HEK293 (cell line): ENCODE measurements at regions not wholly inside any gene's neighbourhood (a gene's known extent, or its start where the extent isn't known, plus 50 kb on each side); places are given as distances from the start of the nearest gene placed in this dataset.

Experiments used
- GLIS2 ChIP-seq: fragments of 450-650 bp; formaldehyde crosslinking; IDR thresholded peaks from 2 replicates; pipeline ENCODE4 v1.5.1; 2016; ENCODE audit warnings: missing biosample characterization, missing genetic modification characterization
- SP2 ChIP-seq: fragments of 450-650 bp; formaldehyde crosslinking; IDR thresholded peaks from 2 replicates; pipeline ENCODE4 v1.5.1; 2016; ENCODE audit warnings: missing biosample characterization, missing genetic modification characterization
- SP7 ChIP-seq: fragments of 450-650 bp; formaldehyde crosslinking; IDR thresholded peaks from 2 replicates; pipeline ENCODE4 v1.5.1; 2016; ENCODE audit warnings: missing biosample characterization, missing genetic modification characterization
- TCF7L2 ChIP-seq: IDR thresholded peaks from 2 replicates; pipeline ENCODE4 v1.6.1; 2011; ENCODE audit warnings: low read depth, mild to moderate bottlenecking, inconsistent platforms, low read length, moderate library complexity, borderline replicate concordance
- TRIM28 ChIP-seq: IDR thresholded peaks from 2 replicates; pipeline ENCODE4 v1.6.1; 2011; ENCODE audit warnings: low read length, control low read depth, borderline replicate concordance
- YY1 ChIP-seq: fragments of 450-650 bp; formaldehyde crosslinking; IDR thresholded peaks from 2 replicates; pipeline ENCODE4 v1.5.1; 2018; ENCODE audit warnings: missing biosample characterization, missing genetic modification characterization
- ZBTB17 ChIP-seq: fragments of 450-650 bp; formaldehyde crosslinking; IDR thresholded peaks from 2 replicates; pipeline ENCODE4 v1.5.1; 2016; ENCODE audit warnings: missing biosample characterization, missing genetic modification characterization
- ZBTB20 ChIP-seq: fragments of 450-650 bp; formaldehyde crosslinking; IDR thresholded peaks from 2 replicates; pipeline ENCODE4 v1.5.1; 2016; ENCODE audit warnings: missing biosample characterization, missing genetic modification characterization
- ZBTB48 ChIP-seq: fragments of 450-650 bp; formaldehyde crosslinking; IDR thresholded peaks from 2 replicates; pipeline ENCODE4 v1.5.1; 2016; ENCODE audit warnings: missing biosample characterization, missing genetic modification characterization
- ZEB2 ChIP-seq: fragments of 450-650 bp; formaldehyde crosslinking; IDR thresholded peaks from 2 replicates; pipeline ENCODE4 v1.5.1; 2016; ENCODE audit warnings: missing biosample characterization, missing genetic modification characterization
- ZFP41 ChIP-seq: fragments of 450-650 bp; formaldehyde crosslinking; IDR thresholded peaks from 2 replicates; pipeline ENCODE4 v1.5.1; 2016; ENCODE audit warnings: missing biosample characterization, missing genetic modification characterization, borderline replicate concordance
- ZNF10 ChIP-seq: fragments of 450-650 bp; formaldehyde crosslinking; IDR thresholded peaks from 2 replicates; pipeline ENCODE4 v1.5.1; 2017; ENCODE audit warnings: missing biosample characterization, missing genetic modification characterization
- ZNF121 ChIP-seq: fragments of 450-650 bp; formaldehyde crosslinking; IDR thresholded peaks from 2 replicates; pipeline ENCODE4 v1.5.1; 2016; ENCODE audit warnings: missing biosample characterization, missing genetic modification characterization
- ZNF335 ChIP-seq: fragments of 450-650 bp; formaldehyde crosslinking; conservative IDR thresholded peaks from 2 replicates; pipeline ENCODE4 v1.5.1; 2016; ENCODE audit warnings: missing biosample characterization, missing genetic modification characterization
- ZNF341 ChIP-seq: fragments of 450-650 bp; formaldehyde crosslinking; IDR thresholded peaks from 2 replicates; pipeline ENCODE4; 2016; ENCODE audit warnings: low read depth, missing biosample characterization, missing genetic modification characterization
- ZNF558 ChIP-seq: fragments of 450-650 bp; formaldehyde crosslinking; IDR thresholded peaks from 2 replicates; pipeline ENCODE4 v1.5.1; 2016; ENCODE audit warnings: missing biosample characterization, missing genetic modification characterization
- ZNF600 ChIP-seq: fragments of 450-650 bp; formaldehyde crosslinking; IDR thresholded peaks from 2 replicates; pipeline ENCODE4 v1.5.1; 2016; ENCODE audit warnings: missing biosample characterization, missing genetic modification characterization
- ZNF624 ChIP-seq: fragments of 450-650 bp; formaldehyde crosslinking; IDR thresholded peaks from 2 replicates; pipeline ENCODE4 v1.5.1; 2017; ENCODE audit warnings: missing biosample characterization, missing genetic modification characterization
- ZNF654 ChIP-seq: fragments of 450-650 bp; formaldehyde crosslinking; IDR thresholded peaks from 2 replicates; pipeline ENCODE4 v1.5.1; 2016; ENCODE audit warnings: low read depth, missing biosample characterization, missing genetic modification characterization
- ZNF660 ChIP-seq: fragments of 450-650 bp; IDR thresholded peaks from 2 replicates; pipeline ENCODE4 v1.5.1; 2018; ENCODE audit warnings: missing biosample characterization, mild to moderate bottlenecking, missing genetic modification characterization
- ZNF670 ChIP-seq: fragments of 450-650 bp; formaldehyde crosslinking; IDR thresholded peaks from 2 replicates; pipeline ENCODE4 v1.5.1; 2016; ENCODE audit warnings: missing biosample characterization, missing genetic modification characterization, low read depth
- ZXDB ChIP-seq: fragments of 450-650 bp; formaldehyde crosslinking; IDR thresholded peaks from 2 replicates; pipeline ENCODE4 v1.5.1; 2016; ENCODE audit warnings: missing biosample characterization, missing genetic modification characterization
- TF ChIP-seq, protein P1 (sequence below): fragments of 450-650 bp; formaldehyde crosslinking; IDR thresholded peaks from 2 replicates; pipeline ENCODE4 v1.5.1; 2016; ENCODE audit warnings: missing biosample characterization, missing genetic modification characterization
- TF ChIP-seq, protein P2 (sequence below): fragments of 450-650 bp; formaldehyde crosslinking; IDR thresholded peaks from 2 replicates; pipeline ENCODE4 v1.5.1; 2016; ENCODE audit warnings: missing biosample characterization, missing genetic modification characterization
- TF ChIP-seq, protein P3 (sequence below): fragments of 450-650 bp; formaldehyde crosslinking; IDR thresholded peaks from 2 replicates; pipeline ENCODE4 v1.5.1; 2016; ENCODE audit warnings: missing biosample characterization, missing genetic modification characterization

DNA sequence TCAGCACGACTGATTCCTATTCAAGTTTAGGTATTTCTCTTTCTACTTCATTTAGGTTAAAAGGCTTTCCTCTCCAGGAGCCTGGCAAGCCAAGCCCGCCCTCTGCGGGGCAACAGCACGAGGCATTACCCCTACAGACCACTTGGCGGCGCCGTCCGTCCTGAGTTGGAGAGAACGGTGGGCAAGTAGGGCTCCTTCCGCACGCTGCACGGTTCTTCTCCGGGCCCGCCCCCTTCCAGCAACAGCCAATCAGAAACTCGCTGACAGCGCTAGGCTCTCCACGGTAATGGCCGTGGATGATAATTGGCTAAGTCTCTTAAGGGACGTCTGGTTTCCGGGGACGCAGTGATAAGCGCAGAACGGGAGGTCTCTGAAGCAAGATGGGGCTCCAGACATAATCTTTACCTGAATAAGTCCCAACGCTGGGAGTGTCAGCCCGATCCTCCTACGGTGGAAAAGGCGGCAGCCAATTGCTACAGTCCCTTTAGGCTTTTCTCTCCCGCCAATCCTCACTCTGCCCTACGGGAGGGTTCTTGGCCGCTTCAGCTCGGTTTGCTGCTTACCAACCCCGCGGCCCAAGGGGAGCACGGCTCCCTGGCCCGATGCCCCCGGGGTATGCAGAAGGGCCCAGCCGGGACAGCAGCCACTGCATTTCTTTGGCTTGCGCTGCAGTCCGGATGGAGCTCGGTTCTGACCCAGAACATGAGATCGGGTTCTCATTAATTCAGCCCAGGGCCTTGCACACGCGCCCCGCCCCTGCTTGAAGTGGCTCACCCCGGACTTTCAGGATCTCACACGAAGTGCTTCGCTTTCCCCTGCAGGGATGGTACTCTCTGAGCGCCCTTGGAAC is 206.9 kb upstream of the PKDCC start (continued):
- TF ChIP-seq TRIM28, result peak; percentile 39; the same call in 1 of the 2 replicates
- TF ChIP-seq ZBTB48, result peak; percentile 98
- no peak for TF ChIP-seq ZNF10 (tag by site-specific recombination)
- TF ChIP-seq ZNF335, result peak; percentile 56; the same call in 1 of the 2 replicates
- peak; percentile 47 for TF ChIP-seq ZEB2 (tag by site-specific recombination)
- TF ChIP-seq ZNF660 (tag by site-specific recombination), result peak; percentile 50; the same call in 1 of the 2 replicates
- TF ChIP-seq ZNF600, result no peak; the same call in 1 of the 2 replicates
- TF ChIP-seq SP7 (tag by site-specific recombination), result peak; percentile 35
- TF ChIP-seq ZBTB20, result peak; percentile 57; the same call in 1 of the 2 replicates
- no peak for TF ChIP-seq ZNF558 (tag by site-specific recombination)
- 0 out of 2 replicates have a peak, but pooled peaks have one; percentile 21 for TF ChIP-seq YY1
- TF ChIP-seq ZFP41 (tag by site-specific recombination), result no peak
- TF ChIP-seq, protein P1, sequence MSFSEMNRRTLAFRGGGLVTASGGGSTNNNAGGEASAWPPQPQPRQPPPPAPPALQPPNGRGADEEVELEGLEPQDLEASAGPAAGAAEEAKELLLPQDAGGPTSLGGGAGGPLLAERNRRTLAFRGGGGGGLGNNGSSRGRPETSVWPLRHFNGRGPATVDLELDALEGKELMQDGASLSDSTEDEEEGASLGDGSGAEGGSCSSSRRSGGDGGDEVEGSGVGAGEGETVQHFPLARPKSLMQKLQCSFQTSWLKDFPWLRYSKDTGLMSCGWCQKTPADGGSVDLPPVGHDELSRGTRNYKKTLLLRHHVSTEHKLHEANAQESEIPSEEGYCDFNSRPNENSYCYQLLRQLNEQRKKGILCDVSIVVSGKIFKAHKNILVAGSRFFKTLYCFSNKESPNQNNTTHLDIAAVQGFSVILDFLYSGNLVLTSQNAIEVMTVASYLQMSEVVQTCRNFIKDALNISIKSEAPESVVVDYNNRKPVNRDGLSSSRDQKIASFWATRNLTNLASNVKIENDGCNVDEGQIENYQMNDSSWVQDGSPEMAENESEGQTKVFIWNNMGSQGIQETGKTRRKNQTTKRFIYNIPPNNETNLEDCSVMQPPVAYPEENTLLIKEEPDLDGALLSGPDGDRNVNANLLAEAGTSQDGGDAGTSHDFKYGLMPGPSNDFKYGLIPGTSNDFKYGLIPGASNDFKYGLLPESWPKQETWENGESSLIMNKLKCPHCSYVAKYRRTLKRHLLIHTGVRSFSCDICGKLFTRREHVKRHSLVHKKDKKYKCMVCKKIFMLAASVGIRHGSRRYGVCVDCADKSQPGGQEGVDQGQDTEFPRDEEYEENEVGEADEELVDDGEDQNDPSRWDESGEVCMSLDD (tag by site-specific recombination), result peak; percentile 76
- TF ChIP-seq, protein P2, sequence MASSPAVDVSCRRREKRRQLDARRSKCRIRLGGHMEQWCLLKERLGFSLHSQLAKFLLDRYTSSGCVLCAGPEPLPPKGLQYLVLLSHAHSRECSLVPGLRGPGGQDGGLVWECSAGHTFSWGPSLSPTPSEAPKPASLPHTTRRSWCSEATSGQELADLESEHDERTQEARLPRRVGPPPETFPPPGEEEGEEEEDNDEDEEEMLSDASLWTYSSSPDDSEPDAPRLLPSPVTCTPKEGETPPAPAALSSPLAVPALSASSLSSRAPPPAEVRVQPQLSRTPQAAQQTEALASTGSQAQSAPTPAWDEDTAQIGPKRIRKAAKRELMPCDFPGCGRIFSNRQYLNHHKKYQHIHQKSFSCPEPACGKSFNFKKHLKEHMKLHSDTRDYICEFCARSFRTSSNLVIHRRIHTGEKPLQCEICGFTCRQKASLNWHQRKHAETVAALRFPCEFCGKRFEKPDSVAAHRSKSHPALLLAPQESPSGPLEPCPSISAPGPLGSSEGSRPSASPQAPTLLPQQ (tag by site-specific recombination), result no peak; the same call in 1 of the 2 replicates
- peak; percentile 56; the same call in 1 of the 2 replicates for TF ChIP-seq ZXDB (tag by site-specific recombination)
- TF ChIP-seq ZNF654 (tag by site-specific recombination), result peak; percentile 73
- TF ChIP-seq, protein P3, sequence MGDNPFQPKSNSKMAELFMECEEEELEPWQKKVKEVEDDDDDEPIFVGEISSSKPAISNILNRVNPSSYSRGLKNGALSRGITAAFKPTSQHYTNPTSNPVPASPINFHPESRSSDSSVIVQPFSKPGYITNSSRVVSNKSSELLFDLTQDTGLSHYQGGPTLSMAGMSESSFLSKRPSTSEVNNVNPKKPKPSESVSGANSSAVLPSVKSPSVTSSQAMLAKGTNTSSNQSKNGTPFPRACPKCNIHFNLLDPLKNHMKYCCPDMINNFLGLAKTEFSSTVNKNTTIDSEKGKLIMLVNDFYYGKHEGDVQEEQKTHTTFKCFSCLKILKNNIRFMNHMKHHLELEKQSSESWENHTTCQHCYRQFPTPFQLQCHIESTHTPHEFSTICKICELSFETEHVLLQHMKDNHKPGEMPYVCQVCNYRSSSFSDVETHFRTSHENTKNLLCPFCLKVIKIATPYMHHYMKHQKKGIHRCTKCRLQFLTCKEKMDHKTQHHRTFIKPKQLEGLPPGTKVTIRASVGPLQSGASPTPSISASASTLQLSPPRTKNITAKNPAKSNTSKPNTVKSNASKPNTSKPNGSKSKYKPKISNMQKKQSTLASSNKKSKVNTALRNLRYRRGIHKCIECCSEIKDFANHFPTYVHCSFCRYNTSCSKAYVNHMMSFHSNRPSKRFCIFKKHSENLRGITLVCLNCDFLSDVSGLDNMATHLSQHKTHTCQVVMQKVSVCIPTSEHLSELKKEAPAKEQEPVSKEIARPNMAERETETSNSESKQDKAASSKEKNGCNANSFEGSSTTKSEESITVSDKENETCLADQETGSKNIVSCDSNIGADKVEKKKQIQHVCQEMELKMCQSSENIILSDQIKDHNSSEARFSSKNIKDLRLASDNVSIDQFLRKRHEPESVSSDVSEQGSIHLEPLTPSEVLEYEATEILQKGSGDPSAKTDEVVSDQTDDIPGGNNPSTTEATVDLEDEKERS (tag by site-specific recombination), result no peak
- TF ChIP-seq ZNF624 (tag by site-specific recombination), result no peak
- TF ChIP-seq ZNF341, result peak; percentile 12; the same call in 1 of the 2 replicates
- no peak for TF ChIP-seq TCF7L2
- TF ChIP-seq SP2 (tag by site-specific recombination), result peak; percentile 87
- 0 out of 2 replicates have a peak, but pooled peaks have one; percentile 15 for TF ChIP-seq ZNF121 (tag by site-specific recombination)
- peak; percentile 95 for TF ChIP-seq ZBTB17 (tag by site-specific recombination)
- peak; percentile 70 for TF ChIP-seq GLIS2 (tag by site-specific recombination)
- no peak for TF ChIP-seq ZNF670
- TF ChIP-seq, all 188 proteins: peak for 27
